ENCODE measurements at regions not wholly inside any gene's neighbourhood (a gene's known extent, or its start where the extent isn't known, plus 50 kb on each side); places are given as distances from the start of the nearest gene placed in this dataset.

DNA sequence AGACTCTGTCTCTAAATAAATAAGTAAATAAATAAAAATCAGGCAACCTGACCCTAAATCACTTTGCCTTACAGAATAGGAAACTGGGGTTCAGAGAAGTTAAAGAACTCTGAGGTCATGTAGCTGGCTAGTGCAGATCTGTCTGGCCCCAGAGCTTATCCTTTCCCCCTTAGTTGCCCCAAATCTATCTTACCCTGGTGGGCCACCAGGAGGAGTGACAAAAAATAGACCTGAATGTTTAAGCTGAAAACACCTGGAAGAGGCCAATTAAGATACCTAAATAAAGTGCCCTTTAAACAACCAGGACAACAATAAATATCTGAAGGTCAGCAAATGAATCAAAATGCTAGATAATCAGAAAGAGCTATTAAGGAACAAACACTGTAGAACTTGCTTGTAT is 59.7 kb downstream of the TEX35 start:
- H3K36me3 ChIP-seq: no peaks in the 10 kb centered on the region
- H3K4me1 ChIP-seq: peaks cover 0 to 10% of the 10 kb centered on the region in 2 donors
- H3K9me3 ChIP-seq: no peaks in the 10 kb centered on the region
- no peak for DNase-seq (ENCODE audit: low spot score)
- no peak overlapping the region for H3K27ac ChIP-seq
- TF ChIP-seq, protein P1, sequence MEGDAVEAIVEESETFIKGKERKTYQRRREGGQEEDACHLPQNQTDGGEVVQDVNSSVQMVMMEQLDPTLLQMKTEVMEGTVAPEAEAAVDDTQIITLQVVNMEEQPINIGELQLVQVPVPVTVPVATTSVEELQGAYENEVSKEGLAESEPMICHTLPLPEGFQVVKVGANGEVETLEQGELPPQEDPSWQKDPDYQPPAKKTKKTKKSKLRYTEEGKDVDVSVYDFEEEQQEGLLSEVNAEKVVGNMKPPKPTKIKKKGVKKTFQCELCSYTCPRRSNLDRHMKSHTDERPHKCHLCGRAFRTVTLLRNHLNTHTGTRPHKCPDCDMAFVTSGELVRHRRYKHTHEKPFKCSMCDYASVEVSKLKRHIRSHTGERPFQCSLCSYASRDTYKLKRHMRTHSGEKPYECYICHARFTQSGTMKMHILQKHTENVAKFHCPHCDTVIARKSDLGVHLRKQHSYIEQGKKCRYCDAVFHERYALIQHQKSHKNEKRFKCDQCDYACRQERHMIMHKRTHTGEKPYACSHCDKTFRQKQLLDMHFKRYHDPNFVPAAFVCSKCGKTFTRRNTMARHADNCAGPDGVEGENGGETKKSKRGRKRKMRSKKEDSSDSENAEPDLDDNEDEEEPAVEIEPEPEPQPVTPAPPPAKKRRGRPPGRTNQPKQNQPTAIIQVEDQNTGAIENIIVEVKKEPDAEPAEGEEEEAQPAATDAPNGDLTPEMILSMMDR (IDR thresholded peaks at IDR 0.05): no peak
- no peaks in the 10 kb centered on the region for H3K27me3 ChIP-seq
- H3K4me3 ChIP-seq: no peak overlapping the region

DNA sequence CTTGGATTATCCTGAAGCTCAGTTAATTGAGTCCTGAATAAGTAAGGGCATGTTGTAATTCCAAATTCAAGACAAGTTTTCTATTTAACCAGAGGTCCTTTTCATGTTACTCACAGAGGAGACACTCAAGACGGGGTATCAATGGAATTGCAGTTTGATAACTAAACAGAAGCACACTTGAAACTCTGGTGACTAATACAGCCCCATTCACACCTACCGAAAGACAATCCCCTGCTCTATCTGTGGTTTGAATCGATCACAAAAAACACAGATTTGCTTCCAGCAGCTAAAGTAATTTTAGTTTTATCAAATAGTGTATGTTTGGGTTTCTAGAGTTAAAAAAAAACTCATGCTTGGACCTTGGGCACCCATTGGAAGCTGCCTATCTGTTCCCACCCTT is 60.4 kb downstream of the TEX35 start:
- Histone ChIP-seq H3K4me1 (peaks cover 0 to 10% of the 10 kb centered on the region in 2 donors), H3K4me3 (no peak overlapping the region), H3K27me3 (no peaks in the 10 kb centered on the region), H3K9me3 (no peaks in the 10 kb centered on the region), H3K36me3 (no peaks in the 10 kb centered on the region), H3K27ac (no peak overlapping the region)
- no peak for DNase-seq (ENCODE audit: low spot score)
- TF ChIP-seq, protein P1 (IDR thresholded peaks at IDR 0.05): no peak

DNA sequence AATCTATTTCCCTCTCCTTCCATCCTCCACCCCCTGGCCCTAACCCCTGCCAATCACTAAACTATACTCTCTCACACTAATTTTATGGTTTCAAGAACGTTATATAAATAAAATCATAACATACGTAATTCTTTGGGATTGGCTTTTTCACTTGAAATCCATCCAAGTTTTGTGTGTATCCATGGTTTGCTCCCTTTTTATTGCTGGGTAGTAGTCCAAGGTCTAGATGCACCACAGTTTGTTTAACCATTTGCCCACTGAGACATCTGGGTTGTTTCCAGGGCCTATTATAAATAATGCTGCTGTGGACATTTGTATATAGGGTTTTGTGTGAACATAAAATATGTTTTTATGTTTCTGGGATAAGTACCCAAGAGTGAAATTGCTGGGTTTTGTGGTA is 61.4 kb downstream of the TEX35 start:
- Histone ChIP-seq H3K36me3 (no peaks in the 10 kb centered on the region), H3K27ac (no peak overlapping the region), H3K4me3 (no peak overlapping the region), H3K4me1 (peaks cover 0 to 10% of the 10 kb centered on the region in 2 donors), H3K9me3 (no peaks in the 10 kb centered on the region), H3K27me3 (no peaks in the 10 kb centered on the region)
- no peak for DNase-seq (ENCODE audit: low spot score)
- TF ChIP-seq, protein P1 (IDR thresholded peaks at IDR 0.05): no peak

DNA sequence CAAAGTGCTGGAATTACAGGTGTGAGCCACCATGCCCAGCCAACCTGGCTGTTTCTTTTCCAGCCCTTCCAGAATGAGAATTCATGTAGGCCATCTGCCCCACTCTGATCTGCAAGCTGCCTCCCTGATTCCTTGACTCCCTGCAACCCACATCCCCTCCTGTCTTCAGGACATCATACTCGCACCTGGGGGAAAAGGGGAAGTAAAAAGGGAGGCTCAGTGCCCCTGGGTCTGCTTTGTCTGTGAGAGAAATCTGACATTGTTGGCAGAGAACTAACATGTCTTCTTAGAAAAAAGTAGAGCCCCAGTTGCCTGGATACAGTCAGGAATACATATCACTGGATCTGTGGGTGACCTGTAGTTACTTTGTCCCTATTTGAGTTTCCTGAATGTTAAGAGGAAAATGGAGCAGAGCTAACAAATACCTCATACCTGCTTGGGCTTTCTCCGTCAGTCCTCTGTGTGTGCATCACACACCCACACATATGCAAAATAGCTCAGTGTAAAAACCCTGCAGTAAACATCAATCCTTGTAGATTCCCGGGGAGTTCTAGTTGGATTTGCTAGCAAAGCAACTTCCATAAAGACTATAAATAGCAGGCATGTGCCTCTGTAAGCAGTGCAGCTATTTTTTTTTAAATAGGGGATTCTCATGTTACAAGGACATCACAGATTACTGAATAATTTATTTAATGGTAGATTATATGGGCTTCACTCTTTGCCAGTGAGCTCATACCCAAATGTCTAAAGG is 62.9 kb downstream of the TEX35 start:
- Histone ChIP-seq H3K4me1 (peaks cover 0 to 10% of the 10 kb centered on the region in 2 donors), H3K4me3 (no peak overlapping the region)

DNA sequence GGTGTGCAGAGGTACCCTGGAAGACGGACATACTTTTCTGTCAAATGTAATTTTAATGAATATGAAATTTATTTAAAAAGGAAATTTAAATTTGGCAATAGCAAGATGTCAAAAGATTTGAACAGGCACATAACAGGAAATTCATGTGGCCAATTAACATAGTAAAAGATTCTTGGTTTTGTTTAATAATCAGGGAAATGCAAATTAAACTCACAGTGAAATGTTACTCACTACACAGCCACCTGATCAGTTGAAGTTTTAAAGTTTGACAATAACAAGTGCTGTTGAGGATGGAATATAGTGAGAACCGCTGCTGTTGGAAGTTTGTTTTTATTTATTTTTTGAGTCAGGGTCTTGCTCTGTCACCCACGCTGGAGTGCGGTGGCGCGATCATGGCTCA is 63.9 kb downstream of the TEX35 start:
- no peaks in the 10 kb centered on the region for H3K27me3 ChIP-seq
- H3K9me3 ChIP-seq: no peaks in the 10 kb centered on the region
- no peaks in the 10 kb centered on the region for H3K36me3 ChIP-seq
- TF ChIP-seq, protein P1 (IDR thresholded peaks at IDR 0.05): no peak
- H3K4me1 ChIP-seq: peaks cover 0 to 10% of the 10 kb centered on the region in 2 donors
- no peak overlapping the region for H3K27ac ChIP-seq
- H3K4me3 ChIP-seq: no peak overlapping the region
- DNase-seq (ENCODE audit: low spot score): no peak

More for the DNA sequence above, 62.9 kb downstream of the TEX35 start:
- Histone ChIP-seq H3K36me3 (no peaks in the 10 kb centered on the region), H3K27me3 (no peaks in the 10 kb centered on the region), H3K9me3 (no peaks in the 10 kb centered on the region), H3K27ac (peak overlapping the region in 1 of 2 donors; percentile 8)
- TF ChIP-seq, protein P1 (IDR thresholded peaks at IDR 0.05): no peak
- DNase-seq (ENCODE audit: low spot score): no peak

DNA sequence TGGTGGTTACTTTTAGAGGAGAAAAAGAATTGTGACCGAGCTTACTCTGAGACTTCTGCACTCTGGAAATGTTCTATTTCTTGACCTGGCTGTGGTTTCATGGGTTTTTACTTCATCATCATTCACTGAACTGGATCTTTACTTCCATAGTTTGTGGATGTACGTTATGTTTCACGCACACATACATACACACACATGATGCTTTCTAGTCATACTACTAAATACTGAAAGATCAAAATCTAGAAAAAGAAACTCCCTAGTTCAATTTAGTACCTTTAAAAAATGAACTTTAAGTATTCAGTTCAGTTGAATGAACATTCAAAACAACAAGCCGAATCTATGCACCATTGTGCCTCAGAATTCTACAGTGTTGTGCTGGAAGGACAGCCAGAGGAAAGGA is 65.0 kb downstream of the TEX35 start:
- DNase-seq (ENCODE audit: low spot score): no peak
- no peaks in the 10 kb centered on the region for H3K27me3 ChIP-seq
- H3K9me3 ChIP-seq: no peaks in the 10 kb centered on the region
- no peaks in the 10 kb centered on the region for H3K36me3 ChIP-seq
- H3K4me1 ChIP-seq: peaks cover 0 to 10% of the 10 kb centered on the region in 2 donors
- TF ChIP-seq, protein P1 (IDR thresholded peaks at IDR 0.05): no peak
- no peak overlapping the region for H3K27ac ChIP-seq
- no peak overlapping the region for H3K4me3 ChIP-seq

Data from right atrium auricular region (tissue), 2 donors.